Lower lobe of right lung (tissue), 2 donors: ENCODE measurements at regions not wholly inside any gene's neighbourhood (a gene's known extent, or its start where the extent isn't known, plus 50 kb on each side); places are given as distances from the start of the nearest gene placed in this dataset.
"Not testable (repeated sequence)": the region's sequence is repeated elsewhere in the genome, so short reads cannot be mapped to it uniquely, and the experiment has no call there.

Experiments used
- ATAC-seq, 2 donors: fragments of 200-7000 bp; cut with Tn5 transposase; one replicate each; pipeline ENCODE4 v1.9.1; 2020 to 2022; ENCODE audit warnings: mild to moderate bottlenecking in 2 of 2, moderate library complexity in 2 of 2
- DNase-seq: peaks from one replicate; pipeline ENCODE4 v3.0.0-alpha.2; 2020
- H3K27ac ChIP-seq: fragments of 200-600 bp; one replicate; pipeline ENCODE4 v1.8.0; 2022
- H3K27me3 ChIP-seq: fragments of 200-600 bp; one replicate; pipeline ENCODE4 v1.8.0; 2022; ENCODE audit warnings: low read depth
- H3K36me3 ChIP-seq: fragments of 200-600 bp; one replicate; pipeline ENCODE4 v1.8.0; 2022; ENCODE audit warnings: mild to moderate bottlenecking
- H3K4me1 ChIP-seq: fragments of 200-600 bp; one replicate; pipeline ENCODE4 v1.8.0; 2022
- H3K4me3 ChIP-seq: fragments of 200-600 bp; one replicate; pipeline ENCODE4 v1.8.0; 2022; ENCODE audit warnings: mild to moderate bottlenecking
- H3K9me3 ChIP-seq: fragments of 200-600 bp; one replicate; pipeline ENCODE4 v1.8.0; 2022
- CTCF ChIP-seq: fragments of 200-600 bp; IDR thresholded peaks from one replicate; pipeline ENCODE4 v1.8.0; 2022; ENCODE audit warnings: antibody characterized with exemption, mild to moderate bottlenecking
- intact Hi-C: fragments of 100-400 bp; cut with DNase I; formaldehyde crosslinking; loops from one replicate; pipeline ENCODE4 v1.11.0; 2022
- donor health status: DM: no; HTN: yes; CAD: no; lungs with severe emphysema.

GRCh38 chrX:131854581-131854980 is 168.5 kb upstream of the STK26 start:
- H3K9me3 ChIP-seq: no peaks in the 10 kb centered on the region
- no peak overlapping the region for H3K4me3 ChIP-seq
- H3K27ac ChIP-seq: no peak overlapping the region

DNA sequence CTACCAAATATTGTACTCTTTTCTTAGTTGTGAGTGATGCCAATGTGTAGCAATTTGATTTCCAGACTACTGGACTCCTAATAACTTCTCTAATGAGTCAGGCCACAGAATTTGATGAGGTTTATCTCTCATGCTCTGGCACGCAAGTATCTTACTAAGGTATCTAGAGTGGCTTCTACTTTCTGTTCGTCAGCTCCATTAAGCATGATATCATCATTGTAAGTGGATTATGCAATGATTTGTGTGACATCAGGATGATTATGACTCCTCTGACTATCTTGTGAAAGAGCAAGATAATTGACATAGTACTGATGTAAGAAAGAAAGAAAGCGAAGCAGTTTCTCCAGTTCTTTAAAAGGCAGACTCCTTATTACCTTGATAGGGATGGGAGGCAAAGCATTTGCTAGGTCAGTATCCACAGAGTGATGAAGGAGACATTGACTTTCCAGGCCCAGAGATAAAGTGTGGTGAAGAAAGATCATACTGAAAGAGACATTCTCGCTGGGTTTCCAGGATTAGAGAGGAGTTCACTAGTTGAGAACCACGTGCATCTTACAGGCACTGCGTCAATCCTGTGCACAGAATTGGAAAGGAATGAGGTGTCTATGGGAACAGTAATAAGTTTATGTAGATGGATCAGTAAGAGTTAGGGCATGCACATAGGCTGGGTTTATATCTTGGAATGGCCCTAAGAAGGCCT is 161.9 kb upstream of the STK26 start:
- H3K27me3 ChIP-seq: no peaks in the 10 kb centered on the region
- H3K4me1 ChIP-seq: no peaks in the 10 kb centered on the region
- no peak overlapping the region for H3K27ac ChIP-seq
- DNase-seq (no peak), ATAC-seq (no peak)
- TF ChIP-seq CTCF: no peak
- intact Hi-C loops: no loop called here
- no peak overlapping the region for H3K4me3 ChIP-seq
- no peaks in the 10 kb centered on the region for H3K9me3 ChIP-seq
- H3K36me3 ChIP-seq: no peaks in the 10 kb centered on the region

More at GRCh38 chrX:131854581-131854980, 168.5 kb upstream of the STK26 start:
- TF ChIP-seq CTCF: no peak
- ATAC-seq (no peak), DNase-seq (no peak)
- intact Hi-C loops: no loop called here
- H3K36me3 ChIP-seq: no peaks in the 10 kb centered on the region
- H3K27me3 ChIP-seq: no peaks in the 10 kb centered on the region
- H3K4me1 ChIP-seq: no peaks in the 10 kb centered on the region

DNA sequence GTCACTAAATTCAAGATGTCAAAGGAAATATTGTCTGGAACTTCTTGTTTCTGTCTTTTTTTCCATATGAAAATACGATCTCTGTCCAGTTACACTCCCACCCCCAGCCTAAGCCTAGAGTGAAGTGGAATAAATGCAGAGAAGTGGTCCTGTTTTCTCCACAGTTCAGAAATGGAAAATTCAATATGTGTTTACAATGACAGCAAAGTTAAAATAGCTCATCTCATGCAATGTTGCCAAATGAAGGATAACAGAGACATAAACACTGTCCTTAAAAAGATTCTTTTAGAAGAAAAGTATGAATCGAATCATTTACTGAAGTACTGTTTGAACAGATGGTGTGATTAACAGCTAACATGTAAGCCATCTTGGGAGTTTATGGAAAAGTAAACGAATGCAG is 160.8 kb upstream of the STK26 start:
- H3K27ac ChIP-seq: no peak overlapping the region
- intact Hi-C loops: no loop called here
- H3K4me3 ChIP-seq: no peak overlapping the region
- H3K36me3 ChIP-seq: no peaks in the 10 kb centered on the region
- ATAC-seq (no peak), DNase-seq (no peak)
- TF ChIP-seq CTCF: no peak
- no peaks in the 10 kb centered on the region for H3K4me1 ChIP-seq
- H3K9me3 ChIP-seq: no peaks in the 10 kb centered on the region
- no peaks in the 10 kb centered on the region for H3K27me3 ChIP-seq

DNA sequence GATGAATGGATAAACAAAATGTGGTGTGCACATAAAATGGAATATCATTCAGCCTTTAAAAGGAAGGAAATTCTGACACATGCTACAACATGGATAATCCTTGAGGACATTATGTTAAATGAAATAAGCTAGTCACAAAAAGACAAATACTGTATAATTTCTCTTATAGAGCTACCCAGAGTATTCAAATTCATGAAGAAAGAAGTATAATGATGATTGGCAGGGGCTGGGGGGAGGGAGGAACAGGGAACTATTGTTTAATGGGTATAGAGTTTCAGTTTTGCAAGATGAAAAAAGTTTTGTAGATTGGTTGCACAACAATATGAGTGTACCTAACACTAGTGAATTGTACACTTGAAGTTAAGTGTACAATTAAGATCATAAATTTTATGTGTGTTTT is 153.9 kb upstream of the STK26 start:
- intact Hi-C loops: no loop called here
- Histone ChIP-seq H3K4me1 (no peaks in the 10 kb centered on the region), H3K27me3 (no peaks in the 10 kb centered on the region), H3K9me3 (no peaks in the 10 kb centered on the region), H3K27ac (no peak overlapping the region), H3K4me3 (no peak overlapping the region), H3K36me3 (no peaks in the 10 kb centered on the region)
- no peak for DNase-seq
- TF ChIP-seq CTCF: no peak
- no peak for ATAC-seq

DNA sequence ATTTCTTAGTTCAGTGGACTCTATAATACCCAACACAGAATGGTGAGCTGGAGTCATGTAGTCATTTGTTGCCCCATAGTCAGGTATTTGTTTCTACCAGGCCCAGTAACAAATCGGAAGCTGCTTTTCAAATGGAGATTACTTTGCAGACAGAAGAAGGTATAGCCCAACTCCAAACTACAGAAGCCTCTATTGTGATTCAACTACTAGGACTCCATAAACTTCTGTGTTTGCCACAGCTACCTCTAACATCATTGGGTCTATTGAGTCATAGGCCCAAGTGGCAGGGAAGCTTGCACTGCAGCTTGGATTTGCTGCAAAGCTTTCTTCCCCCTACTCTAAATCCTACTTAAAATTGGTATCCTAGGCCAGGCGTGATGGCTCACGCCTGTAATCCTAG is 148.8 kb upstream of the STK26 start:
- Histone ChIP-seq H3K4me3 (no peak overlapping the region), H3K27me3 (no peaks in the 10 kb centered on the region), H3K27ac (no peak overlapping the region), H3K9me3 (no peaks in the 10 kb centered on the region), H3K36me3 (no peaks in the 10 kb centered on the region), H3K4me1 (no peaks in the 10 kb centered on the region)
- intact Hi-C loops: no loop called here
- DNase-seq (no peak), ATAC-seq (no peak)
- no peak for TF ChIP-seq CTCF

DNA sequence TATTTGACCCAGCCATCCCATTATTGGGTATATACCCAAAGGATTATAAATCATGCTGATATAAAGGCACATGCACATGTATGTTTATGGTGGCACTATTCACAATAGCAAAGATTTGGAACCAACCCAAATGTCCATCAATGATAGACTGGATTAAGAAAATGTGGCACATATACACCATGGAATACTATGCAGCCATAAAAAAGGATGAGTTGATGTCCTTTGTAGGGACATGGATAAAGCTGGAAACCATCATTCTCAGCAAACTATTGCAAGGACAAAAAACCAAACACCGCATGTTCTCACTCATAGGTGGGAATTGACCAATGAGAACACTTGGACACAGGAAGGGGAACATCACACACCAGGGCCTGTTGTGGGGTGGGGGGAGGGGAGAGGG is 147.3 kb upstream of the STK26 start:
- intact Hi-C loops, H3K36me3 ChIP-seq, ATAC-seq, H3K27ac ChIP-seq, H3K4me3 ChIP-seq, H3K9me3 ChIP-seq, DNase-seq, H3K4me1 ChIP-seq, H3K27me3 ChIP-seq: not testable (repeated sequence)
